H9 (cell line): ENCODE measurements at regions not wholly inside any gene's neighbourhood (a gene's known extent, or its start where the extent isn't known, plus 50 kb on each side); places are given as distances from the start of the nearest gene placed in this dataset.

Experiments
- DNase-seq: peaks from one replicate; pipeline ENCODE4 v3.0.0-alpha.2; 2017
- H2AFZ ChIP-seq: one replicate; pipeline ENCODE4 v1.6.1; 2013; ENCODE audit warnings: mild to moderate bottlenecking, low read length, control low read depth, moderate library complexity
- H2AK5ac ChIP-seq: 2 replicates; pipeline ENCODE4 v1.6.1; 2013; ENCODE audit warnings: low read length, control low read depth, mixed read lengths; ENCODE audit not compliant: insufficient read length
- H2BK120ac ChIP-seq: one replicate; pipeline ENCODE4 v1.6.1; 2013; ENCODE audit warnings: low read depth, mild to moderate bottlenecking, low read length, control low read depth, inconsistent platforms; ENCODE audit not compliant: poor library complexity, severe bottlenecking
- H2BK12ac ChIP-seq: 2 replicates; pipeline ENCODE4 v1.6.1; 2013; ENCODE audit warnings: low read length, control low read depth, mixed read lengths, low read depth; ENCODE audit not compliant: insufficient read length
- H2BK15ac ChIP-seq: 2 replicates; pipeline ENCODE4 v1.6.1; 2013; ENCODE audit warnings: low read depth, low read length, control low read depth
- H2BK20ac ChIP-seq: one replicate; pipeline ENCODE4 v1.6.1; 2013; ENCODE audit warnings: low read depth, mild to moderate bottlenecking, low read length, control low read depth, inconsistent platforms; ENCODE audit not compliant: poor library complexity, severe bottlenecking
- H2BK5ac ChIP-seq: 2 replicates; pipeline ENCODE4 v1.6.1; 2013; ENCODE audit warnings: low read length, control low read depth, mixed read lengths; ENCODE audit not compliant: insufficient read length
- H3K14ac ChIP-seq: 2 replicates; pipeline ENCODE4 v1.6.1; 2013; ENCODE audit warnings: low read length, control low read depth; ENCODE audit not compliant: insufficient read depth
- H3K18ac ChIP-seq: 2 replicates; pipeline ENCODE4 v1.6.1; 2013; ENCODE audit warnings: low read depth, mild to moderate bottlenecking, mixed read lengths, low read length, control low read depth; ENCODE audit not compliant: insufficient read length
- H3K23ac ChIP-seq: 2 replicates; pipeline ENCODE4 v1.6.1; 2013; ENCODE audit warnings: low read length, control low read depth, mixed read lengths, low read depth; ENCODE audit not compliant: insufficient read length
- H3K23me2 ChIP-seq: 2 replicates; pipeline ENCODE4 v1.6.1; 2013; ENCODE audit warnings: low read depth, mild to moderate bottlenecking, mixed read lengths, low read length, control low read depth; ENCODE audit not compliant: insufficient read length, poor library complexity, severe bottlenecking
- H3K27ac ChIP-seq: 2 replicates; pipeline ENCODE4 v1.5.1; 2013; ENCODE audit warnings: low read length, control low read depth, mixed read lengths, low read depth; ENCODE audit not compliant: insufficient read length
- H3K27me3 ChIP-seq: 2 replicates; pipeline ENCODE4 v1.6.1; 2013; ENCODE audit warnings: low read length, control low read depth, inconsistent platforms; ENCODE audit not compliant: insufficient read depth
- H3K4ac ChIP-seq: 2 replicates; pipeline ENCODE4 v1.6.1; 2013; ENCODE audit warnings: low read depth, mild to moderate bottlenecking, control low read depth, inconsistent platforms, low read length, moderate library complexity
- H3K4me1 ChIP-seq: 2 replicates; pipeline ENCODE4 v1.6.1; 2013; ENCODE audit warnings: low read length, control low read depth, inconsistent platforms; ENCODE audit not compliant: insufficient read depth
- H3K4me2 ChIP-seq: 2 replicates; pipeline ENCODE4 v1.6.1; 2013; ENCODE audit warnings: low read length, control low read depth, mixed read lengths; ENCODE audit not compliant: insufficient read length, insufficient read depth
- H3K56ac ChIP-seq: 2 replicates; pipeline ENCODE4 v1.6.1; 2013; ENCODE audit warnings: low read depth, mild to moderate bottlenecking, mixed read lengths, low read length, control low read depth; ENCODE audit not compliant: insufficient read length
- H3K79me1 ChIP-seq: 2 replicates; pipeline ENCODE4 v1.6.1; 2013; ENCODE audit warnings: low read depth, mild to moderate bottlenecking, moderate library complexity, low read length, control low read depth, inconsistent platforms; ENCODE audit not compliant: insufficient read depth, poor library complexity, severe bottlenecking
- H3K79me2 ChIP-seq: 2 replicates; pipeline ENCODE4 v1.6.1; 2013; ENCODE audit warnings: low read length, control low read depth, inconsistent platforms; ENCODE audit not compliant: insufficient read depth
- H3K9ac ChIP-seq: 2 replicates; pipeline ENCODE4 v1.6.1; 2013; ENCODE audit warnings: low read length, control low read depth, mixed read lengths; ENCODE audit not compliant: insufficient read length; ENCODE audit errors: extremely low read depth
- H3K9me3 ChIP-seq: one replicate; pipeline ENCODE4 v1.6.1; 2013; ENCODE audit warnings: low read depth, low read length, inconsistent platforms; ENCODE audit not compliant: control insufficient read depth
- H3T11ph ChIP-seq: one replicate; pipeline ENCODE4 v1.6.1; 2013; ENCODE audit warnings: mild to moderate bottlenecking, low read length, control low read depth, inconsistent platforms
- H4K20me1 ChIP-seq: one replicate; pipeline ENCODE4 v1.6.1; 2013; ENCODE audit not compliant: control insufficient read depth, insufficient read length, insufficient read depth
- H4K5ac ChIP-seq: 2 replicates; pipeline ENCODE4 v1.6.1; 2013; ENCODE audit warnings: low read depth, mild to moderate bottlenecking, mixed read lengths, low read length, control low read depth; ENCODE audit not compliant: insufficient read length
- H4K8ac ChIP-seq: replicated peaks from 2 replicates; pipeline ENCODE4 v1.6.1; 2013; ENCODE audit warnings: low read length, control low read depth, mixed read lengths, low read depth; ENCODE audit not compliant: insufficient read length
- H4K91ac ChIP-seq: 2 replicates; pipeline ENCODE4 v1.6.1; 2013; ENCODE audit warnings: low read depth, mild to moderate bottlenecking, moderate library complexity, mixed read lengths, low read length, control low read depth; ENCODE audit not compliant: insufficient read length
- H3K27ac Mint-ChIP-seq, 3 experiments: 2 replicates in 2 of 3; 3 replicates in 1 of 3; pipeline ENCODE4 v1.8.0; 2020 to 2021; ENCODE audit warnings: mixed read lengths in 3 of 3, mild to moderate bottlenecking in 1 of 3, moderate library complexity in 1 of 3
- H3K27me3 Mint-ChIP-seq: 2 replicates; pipeline ENCODE4 v1.8.0; 2021; ENCODE audit warnings: low read depth, mild to moderate bottlenecking, moderate library complexity, mixed read lengths
- H3K36me3 Mint-ChIP-seq, 3 experiments: 2 replicates in 2 of 3; 3 replicates in 1 of 3; pipeline ENCODE4 v1.8.0; 2020 to 2021; ENCODE audit warnings: low read depth in 3 of 3, mixed read lengths in 3 of 3; ENCODE audit not compliant: insufficient read depth in 1 of 3
- H3K4me1 Mint-ChIP-seq, 2 experiments: 2 replicates each; pipeline ENCODE4 v1.8.0; 2020; ENCODE audit warnings: mixed read lengths in 2 of 2
- H3K4me3 Mint-ChIP-seq, 2 experiments: 2 replicates in 1 of 2; 3 replicates in 1 of 2; pipeline ENCODE4 v1.8.0; 2020 to 2021; ENCODE audit warnings: mild to moderate bottlenecking in 2 of 2, mixed read lengths in 2 of 2, moderate library complexity in 1 of 2
- H3K9me3 Mint-ChIP-seq, 2 experiments: 2 replicates in 1 of 2; 3 replicates in 1 of 2; pipeline ENCODE4 v1.8.0; 2020; ENCODE audit warnings: mild to moderate bottlenecking in 2 of 2, mixed read lengths in 2 of 2, moderate library complexity in 1 of 2
- WGBS: extraction: QIAGEN DNeasy Blood & Tissue Kit; methylation state at CpG from one replicate; pipeline ENCODE4 v1.1.7; 2013; ENCODE audit warnings: missing lambda C conversion rate, low lambda C conversion rate, mixed read lengths; ENCODE audit not compliant: insufficient read length; ENCODE audit errors: extremely low coverage; 5-methylcytosine and 5-hydroxymethylcytosine counted together
- TF ChIP-seq, protein P1 (sequence below): fragments of 200-600 bp; sonication (generic); conservative IDR thresholded peaks from 3 replicates; pipeline ENCODE4 v1.8.0; 2021; ENCODE audit warnings: antibody characterized with exemption, mild to moderate bottlenecking

DNA sequence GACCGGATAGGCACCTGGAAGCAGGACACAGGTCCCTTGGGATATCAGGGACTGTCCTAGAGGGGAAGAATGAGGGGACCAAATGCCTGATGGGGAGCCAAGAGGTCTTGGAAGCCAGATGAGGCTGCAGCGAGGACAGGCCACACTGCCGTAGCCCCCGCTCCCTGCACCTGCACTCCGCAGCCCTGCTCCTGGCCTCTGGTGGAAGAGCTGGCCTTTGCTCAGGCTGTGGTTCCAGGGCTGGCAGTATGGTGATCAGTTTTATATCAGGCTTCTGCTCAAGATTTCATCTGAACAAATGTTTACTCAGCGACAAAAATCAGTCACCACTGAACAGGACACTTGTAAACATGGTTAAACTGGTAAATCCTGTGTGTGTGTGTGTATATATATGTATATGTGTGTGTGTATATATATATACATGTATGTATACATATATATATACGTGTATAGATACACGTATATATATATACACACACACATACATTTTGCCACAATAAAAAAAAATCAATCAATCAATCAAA lies 52.5 kb upstream of the TAF1B start:
- no peaks in the 10 kb centered on the region for H3K23me2 ChIP-seq
- no CpG with 5 or more reads among the region's 8 CpGs for WGBS
- Mint-ChIP-seq H3K27ac (no peak overlapping the region), H3K4me3 (no peak overlapping the region), H3K9me3 (peaks cover 6 to 11% of the 10 kb centered on the region in 2 experiments; a peak in 4 of 5 replicates), H3K4me1 (peaks cover 3 to 6% of the 10 kb centered on the region in 2 experiments; a peak in 2 of 4 replicates), H3K36me3 (peaks cover 0 to 4% (median 0%) of the 10 kb centered on the region in 3 experiments; a peak in 2 of 7 replicates), H3K27me3 (peaks cover 13% of the 10 kb centered on the region)
- H4K5ac ChIP-seq, result no peak overlapping the region
- no peak overlapping the region for H2AK5ac ChIP-seq
- H3K9me3 ChIP-seq, result no peaks in the 10 kb centered on the region
- H3K56ac ChIP-seq, result no peak overlapping the region
- H3K23ac ChIP-seq, result no peak overlapping the region
- H3K27me3 ChIP-seq, result no peaks in the 10 kb centered on the region
- no peaks in the 10 kb centered on the region for H3K4me1 ChIP-seq
- no peak for DNase-seq
- H3K27ac ChIP-seq, result no peak overlapping the region
- H4K8ac ChIP-seq, result no peak overlapping the region
- H3K14ac ChIP-seq, result no peak overlapping the region
- H4K91ac ChIP-seq, result no peak overlapping the region
- no peak overlapping the region for H3K4me2 ChIP-seq
- H2BK20ac ChIP-seq, result no peak overlapping the region
- H4K20me1 ChIP-seq, result no peaks in the 10 kb centered on the region
- no peak overlapping the region for H2BK5ac ChIP-seq
- H3T11ph ChIP-seq, result no peak overlapping the region
- TF ChIP-seq, protein P1, sequence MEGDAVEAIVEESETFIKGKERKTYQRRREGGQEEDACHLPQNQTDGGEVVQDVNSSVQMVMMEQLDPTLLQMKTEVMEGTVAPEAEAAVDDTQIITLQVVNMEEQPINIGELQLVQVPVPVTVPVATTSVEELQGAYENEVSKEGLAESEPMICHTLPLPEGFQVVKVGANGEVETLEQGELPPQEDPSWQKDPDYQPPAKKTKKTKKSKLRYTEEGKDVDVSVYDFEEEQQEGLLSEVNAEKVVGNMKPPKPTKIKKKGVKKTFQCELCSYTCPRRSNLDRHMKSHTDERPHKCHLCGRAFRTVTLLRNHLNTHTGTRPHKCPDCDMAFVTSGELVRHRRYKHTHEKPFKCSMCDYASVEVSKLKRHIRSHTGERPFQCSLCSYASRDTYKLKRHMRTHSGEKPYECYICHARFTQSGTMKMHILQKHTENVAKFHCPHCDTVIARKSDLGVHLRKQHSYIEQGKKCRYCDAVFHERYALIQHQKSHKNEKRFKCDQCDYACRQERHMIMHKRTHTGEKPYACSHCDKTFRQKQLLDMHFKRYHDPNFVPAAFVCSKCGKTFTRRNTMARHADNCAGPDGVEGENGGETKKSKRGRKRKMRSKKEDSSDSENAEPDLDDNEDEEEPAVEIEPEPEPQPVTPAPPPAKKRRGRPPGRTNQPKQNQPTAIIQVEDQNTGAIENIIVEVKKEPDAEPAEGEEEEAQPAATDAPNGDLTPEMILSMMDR, result no peak
- no peak overlapping the region for H2BK120ac ChIP-seq
- H2BK12ac ChIP-seq, result no peak overlapping the region
- no peak overlapping the region for H2BK15ac ChIP-seq
- no peak overlapping the region for H3K18ac ChIP-seq
- H3K9ac ChIP-seq, result no peak overlapping the region
- H3K4ac ChIP-seq, result no peak overlapping the region
- H3K79me2 ChIP-seq, result no peaks in the 10 kb centered on the region
- H2AFZ ChIP-seq, result no peak overlapping the region
- H3K79me1 ChIP-seq, result no peaks in the 10 kb centered on the region
